Upper lobe of left lung (tissue), 6 donors: ENCODE measurements at regions not wholly inside any gene's neighbourhood (a gene's known extent, or its start where the extent isn't known, plus 50 kb on each side); places are given as distances from the start of the nearest gene placed in this dataset.

Experiments used
- ATAC-seq, 2 donors: fragments of 200-7000 bp; cut with Tn5 transposase; one replicate each; pipeline ENCODE4 v1.9.1; 2022; ENCODE audit warnings: mild to moderate bottlenecking in 2 of 2, moderate library complexity in 2 of 2; ENCODE audit not compliant: low FRiP score in 2 of 2
- DNase-seq, 2 donors: peaks; one replicate each; pipeline ENCODE4 v3.0.0-alpha.2; 2019 to 2020
- H3K27ac ChIP-seq, 4 donors: fragments of 200-600 bp; sonication (generic); one replicate each; pipeline ENCODE4 v1.5.1; 2016 to 2019
- H3K27me3 ChIP-seq, 4 donors: fragments of 200-600 bp; sonication (generic); one replicate each; pipeline ENCODE4 v1.5.1; 2017 to 2019
- H3K36me3 ChIP-seq, 4 donors: fragments of 200-600 bp; sonication (generic); one replicate each; pipeline ENCODE4 v1.5.1; 2016 to 2019
- H3K4me1 ChIP-seq, 4 donors: fragments of 200-600 bp; sonication (generic); one replicate each; pipeline ENCODE4 v1.5.1; 2018 to 2019
- H3K4me3 ChIP-seq, 4 donors: fragments of 200-600 bp; sonication (generic); one replicate each; pipeline ENCODE4 v1.5.1; 2017 to 2019; ENCODE audit warnings: mild to moderate bottlenecking in 2 of 4, moderate library complexity in 1 of 4
- H3K9me3 ChIP-seq, 4 donors: fragments of 200-600 bp; sonication (generic); one replicate each; pipeline ENCODE4 v1.5.1; 2018 to 2019
- EP300 ChIP-seq, 4 donors: sonication (generic); formaldehyde crosslinking; IDR thresholded peaks; one replicate each; pipeline ENCODE4 v1.5.1; 2017; ENCODE audit warnings: antibody characterized with exemption in 4 of 4, control low read depth in 2 of 4
- POLR2A ChIP-seq, 4 donors: fragments of 450-650 bp; IDR thresholded peaks; one replicate each; pipeline ENCODE4 v1.5.1; 2016 to 2017; ENCODE audit warnings: antibody characterized with exemption in 4 of 4, mild to moderate bottlenecking in 2 of 4
- POLR2AphosphoS5 ChIP-seq, 2 donors: sonication (generic); formaldehyde crosslinking; IDR thresholded peaks; one replicate each; pipeline ENCODE4 v1.5.1; 2017; ENCODE audit warnings: antibody characterized with exemption in 2 of 2
- WGBS, 2 donors: methylation state at CpG; one replicate each; pipeline ENCODE4 v1.1.5; 2017 to 2018; 5-methylcytosine and 5-hydroxymethylcytosine counted together
- TF ChIP-seq, protein P1 (sequence below), 6 experiments: fragments of 450-650 bp in 4 of 6; fragments of 200-600 bp in 2 of 6; sonication (generic) in 2 of 6; IDR thresholded peaks; one replicate each; pipeline ENCODE4 v1.5.1; 2016 to 2019; ENCODE audit warnings: antibody characterized with exemption in 6 of 6
- donor health status: DM: no; HTN: no; CAD: no; lungs with moderate emphysema.
- donor health status: DM: no; HTN: yes; CAD: no; lungs with severe emphysema.

DNA sequence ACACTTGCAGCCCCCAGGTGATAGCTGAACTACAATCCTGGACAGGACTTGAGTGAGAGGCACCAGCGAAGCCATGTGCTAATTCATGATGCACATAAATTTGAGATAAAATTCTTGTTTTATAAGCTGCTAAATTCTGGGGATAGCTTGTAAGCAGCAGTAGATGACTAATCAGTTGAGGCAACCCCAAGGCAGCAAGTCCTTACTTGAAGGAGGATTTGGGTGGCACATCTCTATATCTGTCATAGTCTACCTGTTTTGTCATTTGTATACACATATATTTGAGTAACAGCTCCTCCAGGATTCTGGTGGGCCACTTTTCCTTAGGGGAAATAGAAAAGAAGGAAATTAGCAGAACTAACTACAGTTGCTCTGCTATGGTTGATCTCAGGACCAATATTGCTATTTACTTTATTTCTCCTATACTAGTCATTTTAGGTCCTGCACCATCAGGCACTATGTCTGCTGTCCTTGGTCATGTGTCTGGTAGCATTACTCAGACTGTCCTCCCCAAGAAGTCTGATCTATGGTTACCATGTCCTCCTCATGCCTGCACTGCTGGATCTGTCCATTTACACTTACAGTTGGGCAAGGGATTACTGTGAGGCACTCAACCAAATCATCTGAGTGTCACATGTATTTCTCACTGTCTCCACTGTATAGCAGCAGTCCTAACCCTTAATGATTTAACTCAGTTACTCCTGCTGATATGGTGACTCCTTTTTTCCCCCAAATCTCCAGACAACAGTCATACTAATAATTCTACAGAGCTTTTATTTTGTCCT lies 436.0 kb upstream of the CWC22 start:
- TF ChIP-seq, protein P1, sequence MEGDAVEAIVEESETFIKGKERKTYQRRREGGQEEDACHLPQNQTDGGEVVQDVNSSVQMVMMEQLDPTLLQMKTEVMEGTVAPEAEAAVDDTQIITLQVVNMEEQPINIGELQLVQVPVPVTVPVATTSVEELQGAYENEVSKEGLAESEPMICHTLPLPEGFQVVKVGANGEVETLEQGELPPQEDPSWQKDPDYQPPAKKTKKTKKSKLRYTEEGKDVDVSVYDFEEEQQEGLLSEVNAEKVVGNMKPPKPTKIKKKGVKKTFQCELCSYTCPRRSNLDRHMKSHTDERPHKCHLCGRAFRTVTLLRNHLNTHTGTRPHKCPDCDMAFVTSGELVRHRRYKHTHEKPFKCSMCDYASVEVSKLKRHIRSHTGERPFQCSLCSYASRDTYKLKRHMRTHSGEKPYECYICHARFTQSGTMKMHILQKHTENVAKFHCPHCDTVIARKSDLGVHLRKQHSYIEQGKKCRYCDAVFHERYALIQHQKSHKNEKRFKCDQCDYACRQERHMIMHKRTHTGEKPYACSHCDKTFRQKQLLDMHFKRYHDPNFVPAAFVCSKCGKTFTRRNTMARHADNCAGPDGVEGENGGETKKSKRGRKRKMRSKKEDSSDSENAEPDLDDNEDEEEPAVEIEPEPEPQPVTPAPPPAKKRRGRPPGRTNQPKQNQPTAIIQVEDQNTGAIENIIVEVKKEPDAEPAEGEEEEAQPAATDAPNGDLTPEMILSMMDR (IDR thresholded peaks at IDR 0.05), result no peak
- TF ChIP-seq POLR2AphosphoS5 (IDR thresholded peaks at IDR 0.05) (no peak), POLR2A (IDR thresholded peaks at IDR 0.05) (no peak), EP300 (IDR thresholded peaks at IDR 0.05) (no peak)
- no peak overlapping the region for H3K4me3 ChIP-seq
- no peak for ATAC-seq
- H3K4me1 ChIP-seq, result no peaks in the 10 kb centered on the region
- no peaks in the 10 kb centered on the region for H3K9me3 ChIP-seq
- H3K27ac ChIP-seq, result no peak overlapping the region
- no peaks in the 10 kb centered on the region for H3K27me3 ChIP-seq
- H3K36me3 ChIP-seq, result no peaks in the 10 kb centered on the region
- no peak for DNase-seq
- 83 to 86% methylated on average over 1 of the region's 1 CpG for WGBS, 2 donors

DNA sequence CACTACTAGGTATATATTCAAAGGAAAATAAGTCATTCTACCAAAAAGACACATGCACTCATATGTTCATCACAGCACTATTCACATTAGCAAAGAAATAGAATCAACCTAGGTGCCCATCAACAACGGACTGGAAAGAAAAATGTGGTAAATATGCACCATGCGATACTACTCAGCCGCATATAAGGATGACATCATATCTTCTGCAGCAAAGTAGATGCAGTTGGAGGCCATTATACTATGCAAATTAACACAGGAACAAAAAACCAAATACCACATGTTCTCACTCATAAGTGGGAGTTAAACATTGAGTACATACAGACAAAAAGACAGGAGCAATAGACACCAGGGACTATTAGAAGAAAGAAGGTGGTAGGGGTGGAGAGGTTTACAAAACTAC lies 412.1 kb upstream of the CWC22 start:
- H3K4me1 ChIP-seq, result no peaks in the 10 kb centered on the region
- WGBS, 2 donors, result 85 to 99% methylated on average over 3 of the region's 3 CpGs
- no peaks in the 10 kb centered on the region for H3K9me3 ChIP-seq
- no peak for ATAC-seq
- H3K27ac ChIP-seq, result no peak overlapping the region
- H3K4me3 ChIP-seq, result no peak overlapping the region
- TF ChIP-seq POLR2A (IDR thresholded peaks at IDR 0.05), result no peak
- TF ChIP-seq, protein P1 (IDR thresholded peaks at IDR 0.05), result no peak
- TF ChIP-seq POLR2AphosphoS5 (IDR thresholded peaks at IDR 0.05), result no peak
- no peak for TF ChIP-seq EP300 (IDR thresholded peaks at IDR 0.05)
- no peaks in the 10 kb centered on the region for H3K36me3 ChIP-seq
- DNase-seq, result no peak
- no peaks in the 10 kb centered on the region for H3K27me3 ChIP-seq

DNA sequence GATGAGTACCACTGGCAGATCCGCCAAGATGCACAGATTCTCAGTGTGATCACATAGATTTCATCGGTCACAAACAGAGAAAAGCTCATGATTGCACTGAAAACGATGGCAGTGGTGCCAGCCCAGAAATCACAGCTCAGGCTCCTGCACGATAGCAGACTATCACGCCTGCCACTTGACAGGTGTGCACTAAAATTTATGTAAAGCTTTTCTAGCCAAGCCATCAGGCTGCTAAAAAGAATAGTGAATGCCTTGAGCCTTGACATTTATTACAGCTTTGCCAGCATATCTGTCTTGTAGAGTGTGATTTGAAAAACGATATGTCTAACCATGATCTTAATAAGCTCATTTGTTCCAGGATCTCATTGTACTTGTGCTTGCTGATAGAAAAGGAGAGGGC lies 409.5 kb upstream of the CWC22 start:
- 71 to 75% methylated on average over 6 of the region's 6 CpGs for WGBS, 2 donors
- no peak overlapping the region for H3K27ac ChIP-seq
- ATAC-seq (no peak), DNase-seq (no peak)
- H3K27me3 ChIP-seq, result no peaks in the 10 kb centered on the region
- no peak overlapping the region for H3K4me3 ChIP-seq
- TF ChIP-seq EP300 (IDR thresholded peaks at IDR 0.05), result no peak
- H3K4me1 ChIP-seq, result no peaks in the 10 kb centered on the region
- no peaks in the 10 kb centered on the region for H3K36me3 ChIP-seq
- no peaks in the 10 kb centered on the region for H3K9me3 ChIP-seq

DNA sequence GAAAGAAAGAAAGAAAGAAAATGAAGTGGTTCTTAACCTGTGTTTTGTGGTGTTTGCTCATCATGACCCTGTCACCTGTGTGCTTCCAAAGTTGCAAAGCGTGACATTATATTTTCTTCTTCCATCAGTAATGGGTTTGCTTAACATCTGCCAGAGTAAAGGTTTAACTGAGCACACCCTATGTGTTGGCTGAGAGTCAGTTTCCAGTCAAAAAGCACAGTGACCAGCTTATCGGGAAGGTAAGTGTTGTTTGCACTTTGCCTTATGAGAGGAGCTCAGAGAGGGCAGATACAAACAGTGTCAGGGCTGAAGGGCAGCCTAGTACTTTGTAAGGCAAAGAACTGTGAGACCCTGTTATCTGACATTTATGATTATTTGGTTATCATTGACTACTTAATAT lies 406.2 kb upstream of the CWC22 start:
- Histone ChIP-seq H3K4me3 (no peak overlapping the region), H3K27ac (no peak overlapping the region), H3K9me3 (no peaks in the 10 kb centered on the region), H3K27me3 (no peaks in the 10 kb centered on the region), H3K4me1 (no peaks in the 10 kb centered on the region), H3K36me3 (no peaks in the 10 kb centered on the region)
- DNase-seq (no peak), ATAC-seq (no peak)
- WGBS, 2 donors, result 69 to 70% methylated on average over 2 of the region's 2 CpGs
- TF ChIP-seq POLR2AphosphoS5 (IDR thresholded peaks at IDR 0.05), result no peak
- TF ChIP-seq, protein P1 (IDR thresholded peaks at IDR 0.05), result no peak
- no peak for TF ChIP-seq POLR2A (IDR thresholded peaks at IDR 0.05)
- no peak for TF ChIP-seq EP300 (IDR thresholded peaks at IDR 0.05)

DNA sequence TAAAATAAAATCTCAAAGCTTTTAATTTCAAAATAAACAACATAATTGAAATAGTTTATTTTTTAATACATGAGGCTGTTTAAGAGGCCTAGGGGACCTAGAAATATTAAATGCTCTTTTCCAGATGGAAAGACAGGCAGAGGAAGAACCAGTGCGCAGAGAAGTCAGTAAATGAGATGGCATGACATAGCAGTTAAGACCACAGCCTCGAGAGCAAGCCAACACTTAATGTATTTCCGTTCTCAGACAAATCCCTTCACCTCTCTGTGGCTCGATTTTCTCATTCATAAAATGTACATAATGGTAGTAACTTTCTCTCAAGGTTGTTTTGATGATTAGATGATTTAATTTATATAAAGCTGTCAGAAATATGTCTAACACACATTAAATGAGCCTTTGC lies 405.1 kb upstream of the CWC22 start:
- Histone ChIP-seq H3K27ac (no peak overlapping the region), H3K9me3 (no peaks in the 10 kb centered on the region), H3K4me3 (no peak overlapping the region), H3K36me3 (no peaks in the 10 kb centered on the region), H3K4me1 (no peaks in the 10 kb centered on the region), H3K27me3 (no peaks in the 10 kb centered on the region)
- TF ChIP-seq, protein P1 (IDR thresholded peaks at IDR 0.05), result no peak
- TF ChIP-seq POLR2A (IDR thresholded peaks at IDR 0.05) (no peak), POLR2AphosphoS5 (IDR thresholded peaks at IDR 0.05) (no peak), EP300 (IDR thresholded peaks at IDR 0.05) (no peak)
- DNase-seq, result no peak
- 55 to 64% methylated on average over 4 of the region's 4 CpGs for WGBS, 2 donors
- ATAC-seq, result no peak
